GM18498 (cell line): ENCODE measurements at regions not wholly inside any gene's neighbourhood (a gene's known extent, or its start where the extent isn't known, plus 50 kb on each side); places are given as distances from the start of the nearest gene placed in this dataset.

Experiments
- ATAC-seq: cut with Tn5 transposase; IDR thresholded peaks from one replicate; pipeline ENCODE4 v1.9.1; 2021; ENCODE audit warnings: mild to moderate bottlenecking, moderate library complexity; ENCODE audit not compliant: unreplicated experiment

DNA sequence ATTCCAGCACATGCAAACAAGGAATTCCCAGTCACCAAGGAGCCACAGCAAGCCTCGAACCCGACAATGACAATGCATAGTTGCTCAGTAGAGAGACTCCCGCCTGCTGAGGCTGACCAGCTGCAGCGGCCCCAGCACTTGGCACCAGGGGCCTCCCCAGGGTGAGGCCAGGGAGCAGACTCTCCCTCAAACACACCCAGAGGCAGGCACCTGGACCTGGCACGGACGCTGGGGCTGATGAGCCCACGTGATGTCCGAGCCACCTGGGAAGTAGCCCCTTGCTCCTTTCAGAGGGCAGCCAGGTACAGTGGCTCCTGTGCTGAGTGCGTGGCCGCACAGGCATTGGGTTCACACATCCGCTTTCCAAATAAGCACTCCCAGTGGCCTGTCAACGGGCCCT is 315.9 kb upstream of the TGFBR2 start:
- ATAC-seq = no peak

DNA sequence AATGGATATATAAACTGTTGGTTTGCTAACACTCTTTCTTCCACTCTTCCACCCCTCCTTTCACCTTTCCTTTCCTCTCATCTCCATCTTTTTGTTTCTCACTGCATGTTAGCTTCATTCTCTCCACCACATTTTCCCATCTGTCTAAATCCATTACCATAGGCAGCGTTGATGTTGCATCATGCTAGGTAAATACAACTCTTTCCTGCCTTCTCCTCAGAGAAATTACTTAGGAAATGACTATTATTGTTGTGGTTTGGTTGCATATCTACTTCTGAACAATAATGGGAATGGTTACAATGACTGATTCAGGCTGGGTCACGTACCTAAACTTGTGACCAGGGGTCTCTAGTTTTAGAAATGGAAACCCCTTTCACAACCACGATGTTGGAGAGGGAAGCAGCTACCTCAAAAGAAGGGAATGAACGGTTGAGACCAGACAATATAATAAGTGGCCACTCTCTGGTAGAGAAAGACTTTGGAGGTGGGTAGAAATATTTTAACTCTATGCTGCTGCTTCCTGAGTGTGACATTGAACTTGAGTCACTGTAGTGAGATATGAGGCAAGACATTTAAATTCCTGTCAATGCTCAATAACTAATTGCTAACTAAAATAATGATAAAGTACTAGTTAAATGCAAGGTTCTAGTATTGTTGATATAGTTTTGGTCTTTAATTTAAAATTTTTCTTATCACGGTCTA is 314.1 kb upstream of the TGFBR2 start:
- ATAC-seq = no peak

DNA sequence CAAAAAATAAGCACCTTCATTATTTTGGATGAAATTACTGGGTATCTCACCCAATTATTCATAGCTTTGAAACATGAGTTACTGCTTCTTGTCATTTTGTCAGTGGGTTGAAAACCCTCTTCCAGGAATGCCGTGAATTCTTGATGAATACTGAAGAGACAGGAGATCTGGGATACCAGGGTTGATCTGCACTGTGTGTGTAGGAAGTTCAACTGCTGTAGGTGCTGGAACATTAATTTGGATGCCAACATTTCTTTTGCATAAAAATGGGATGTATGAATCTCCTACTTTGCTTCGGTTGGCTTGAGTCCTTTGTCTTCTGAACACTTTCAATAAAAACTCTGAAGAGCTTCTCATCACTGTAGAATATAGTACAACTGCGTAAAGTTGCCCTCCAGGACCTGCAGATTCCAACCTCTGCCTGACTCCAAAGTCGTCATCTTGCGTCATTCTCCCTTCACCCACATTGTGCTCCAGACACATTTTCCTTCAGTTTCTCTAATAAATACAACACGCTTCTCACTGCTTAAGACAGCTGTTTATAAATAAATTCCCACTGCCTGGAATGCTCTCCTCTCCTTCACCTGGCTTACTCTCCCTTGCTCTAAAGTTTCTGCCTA is 312.7 kb upstream of the TGFBR2 start:
- ATAC-seq = no peak

DNA sequence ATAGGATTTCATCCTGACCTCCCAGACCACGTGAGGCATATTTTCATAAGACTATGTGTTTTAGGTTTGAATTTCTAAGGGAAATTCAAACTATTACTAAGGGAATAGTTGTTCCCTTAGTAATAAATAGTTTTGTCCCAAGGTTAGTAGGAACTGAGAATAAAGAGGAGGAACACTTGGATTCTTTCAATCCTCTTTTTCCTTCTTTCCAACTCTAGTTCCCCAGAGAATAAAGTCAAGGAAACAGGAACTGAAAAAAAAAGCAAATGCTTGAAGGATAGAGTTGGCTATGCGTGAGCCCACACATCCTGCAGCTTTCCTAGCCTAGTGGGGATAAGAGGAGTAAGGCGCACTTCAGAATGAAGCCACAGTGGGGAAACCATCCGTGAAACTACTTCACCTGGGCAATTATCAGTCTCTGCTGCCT is 312.1 kb upstream of the TGFBR2 start:
- ATAC-seq = no peak

DNA sequence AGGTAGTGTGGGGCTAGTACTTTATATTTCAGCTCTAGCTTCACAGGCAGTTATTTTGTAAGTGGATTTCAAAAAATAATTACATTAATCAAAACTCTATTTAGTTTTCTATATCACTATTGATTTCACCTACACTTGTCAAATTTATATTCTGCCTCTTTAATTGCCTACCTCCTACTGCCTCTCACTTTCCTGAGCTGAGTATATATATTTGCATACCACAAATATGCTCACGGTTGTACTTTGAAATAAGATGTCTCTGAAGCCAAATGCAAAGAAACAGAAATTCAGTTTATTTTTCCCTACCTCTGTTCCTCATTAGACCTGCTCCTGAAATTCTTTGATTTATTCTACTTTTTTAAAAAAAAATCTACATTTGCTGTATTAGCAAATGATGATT is 309.3 kb upstream of the TGFBR2 start:
- peak; percentile 64 for ATAC-seq

DNA sequence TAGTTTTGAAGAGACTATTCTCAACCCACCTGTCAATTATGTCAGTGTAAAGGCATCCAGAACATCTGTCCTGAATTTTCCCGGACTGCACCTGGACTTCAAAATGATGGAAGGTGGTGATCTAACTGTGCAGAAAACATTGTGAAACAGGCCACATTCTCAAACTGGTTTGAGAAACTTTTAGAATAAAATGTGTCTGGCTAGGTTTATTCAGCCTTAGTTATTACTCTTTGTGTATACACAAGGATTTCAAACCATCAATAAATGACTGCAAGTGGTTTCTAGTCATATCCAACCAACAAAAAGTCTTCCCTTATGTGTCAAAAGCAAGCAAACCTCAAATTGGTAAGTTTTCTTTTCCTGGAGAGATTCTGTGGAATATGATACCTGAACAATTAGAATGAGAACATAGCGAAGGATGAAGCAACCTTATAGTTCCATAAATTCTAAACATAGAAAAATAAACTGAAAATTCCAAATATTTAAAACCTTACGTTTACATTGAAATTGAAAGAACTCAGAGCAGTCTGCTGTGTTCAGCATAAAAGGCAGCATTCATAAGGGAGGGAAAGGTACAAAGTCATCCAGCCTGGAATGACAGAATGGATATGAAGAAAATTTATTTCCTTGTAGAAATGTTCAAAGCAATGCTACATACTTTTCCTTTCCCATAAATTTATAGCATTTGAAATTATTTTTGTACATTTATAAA is 306.6 kb upstream of the TGFBR2 start:
- no peak for ATAC-seq

DNA sequence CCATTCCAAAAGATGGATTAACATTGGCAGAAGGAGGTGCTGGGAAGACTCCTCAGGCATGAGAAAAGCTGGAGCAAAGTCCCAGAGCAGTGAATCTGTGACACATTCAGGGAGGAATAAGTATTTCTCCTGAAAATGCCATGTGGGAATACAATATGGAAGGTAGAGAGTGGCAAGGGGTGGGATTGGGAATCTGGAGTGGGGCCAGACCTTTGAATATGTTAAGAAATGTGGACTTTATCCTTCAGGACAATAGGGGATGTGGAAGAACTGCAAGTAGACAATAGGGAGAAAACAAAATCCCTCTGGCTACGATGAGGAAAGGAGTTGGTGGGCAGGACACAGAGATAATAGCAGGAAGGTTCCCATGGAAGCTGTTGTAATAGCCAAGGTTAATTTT is 305.6 kb upstream of the TGFBR2 start:
- ATAC-seq = no peak

DNA sequence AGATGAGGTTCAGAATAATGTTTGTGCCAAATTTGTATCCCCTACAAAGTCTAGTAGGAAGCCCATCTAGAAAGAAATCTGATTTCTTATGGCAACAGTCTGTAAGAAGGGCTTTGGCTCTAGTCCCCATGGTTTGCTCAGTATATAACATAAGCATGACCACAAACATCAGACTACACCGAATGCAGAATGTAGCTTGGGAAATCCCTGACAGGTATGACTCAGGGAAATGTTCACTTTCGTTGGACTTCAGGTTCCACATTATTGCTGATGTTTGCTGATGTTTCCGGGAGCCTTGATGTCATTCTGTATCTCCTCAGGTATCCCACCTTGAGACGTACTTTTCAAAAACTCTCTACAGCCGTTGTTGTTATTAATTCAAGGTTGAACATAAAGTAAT is 304.4 kb upstream of the TGFBR2 start:
- peak; percentile 58 for ATAC-seq

DNA sequence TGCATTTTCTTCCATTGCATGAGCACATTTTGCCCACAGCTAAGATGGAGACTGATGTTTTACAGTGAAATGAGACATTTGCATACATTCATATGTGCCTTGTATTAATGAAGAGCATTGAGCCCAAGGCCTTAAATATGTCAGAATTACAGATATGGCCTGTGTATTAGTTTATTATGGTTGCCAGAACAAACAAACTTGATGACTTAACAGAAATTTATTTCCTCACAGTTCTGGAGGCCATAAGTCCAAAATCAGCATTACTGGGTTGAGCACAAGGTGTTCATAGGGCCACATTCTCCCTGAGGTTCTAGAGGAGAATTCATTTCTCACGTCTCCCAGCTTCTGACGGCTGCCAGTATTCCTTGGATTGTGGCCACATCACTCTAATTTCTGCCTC is 302.6 kb upstream of the TGFBR2 start:
- no peak for ATAC-seq

DNA sequence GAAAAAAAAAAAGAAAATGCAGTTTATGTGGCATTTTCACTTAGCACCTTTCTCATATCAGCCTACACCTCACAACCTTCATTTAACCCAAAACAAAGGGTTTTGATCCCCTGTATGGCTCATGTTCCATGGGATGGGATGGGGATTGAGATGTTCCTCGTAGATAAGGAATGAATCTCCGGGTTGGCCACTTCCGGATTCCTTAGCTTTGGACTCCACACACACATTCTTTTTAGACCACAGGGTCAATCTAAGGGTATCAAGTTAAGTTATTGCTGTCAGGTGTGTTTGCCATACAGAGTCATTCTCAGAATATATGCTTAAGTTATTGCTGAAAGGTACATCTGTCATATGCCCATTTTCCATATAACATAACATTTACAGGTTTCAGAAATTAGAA is 301.4 kb upstream of the TGFBR2 start:
- no peak for ATAC-seq

DNA sequence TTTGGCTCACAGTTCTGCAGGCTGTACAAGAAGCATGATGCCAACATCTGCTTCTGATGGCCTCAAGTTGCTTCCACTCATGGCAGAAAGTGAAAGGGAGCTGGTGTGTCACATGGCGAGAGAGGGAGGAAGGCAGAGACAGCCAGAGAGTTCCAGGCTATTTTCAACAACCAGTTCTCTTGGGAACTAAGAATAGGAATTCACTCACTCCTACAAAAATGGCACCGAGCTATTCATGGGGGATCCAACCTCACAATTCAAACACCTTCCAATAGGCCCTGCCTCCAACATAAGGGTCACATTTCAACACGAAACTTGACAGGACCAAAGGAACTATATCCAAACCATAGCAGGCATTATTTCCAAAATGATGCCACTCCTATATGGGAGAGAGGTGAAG is 299.5 kb upstream of the TGFBR2 start:
- ATAC-seq = no peak

DNA sequence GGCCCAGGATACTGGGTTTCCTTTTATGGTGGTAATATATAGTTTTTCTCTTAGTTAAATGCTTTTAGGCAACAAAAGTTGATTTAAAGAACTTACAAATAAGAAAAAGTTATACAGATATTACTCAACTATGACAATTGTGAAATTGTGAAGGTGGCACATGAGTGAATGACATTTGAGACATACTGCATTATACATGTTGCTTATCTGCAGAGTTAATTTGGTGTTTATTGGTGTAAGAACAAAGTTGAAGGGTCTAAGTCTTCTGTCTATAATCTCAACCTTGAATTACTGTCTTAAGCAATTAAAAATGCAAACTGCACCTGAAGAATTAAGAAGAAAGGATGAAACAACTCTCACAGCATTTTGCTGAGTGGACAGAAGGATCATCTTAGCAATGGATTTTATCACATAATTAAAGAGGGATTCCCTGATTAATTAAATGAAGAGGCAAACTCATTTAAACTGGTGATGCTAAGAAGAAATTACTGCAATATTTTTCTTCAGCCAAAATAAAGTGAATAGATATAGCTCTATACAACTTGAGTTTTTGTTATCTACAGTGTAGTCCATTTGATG is 298.9 kb upstream of the TGFBR2 start:
- no peak for ATAC-seq

DNA sequence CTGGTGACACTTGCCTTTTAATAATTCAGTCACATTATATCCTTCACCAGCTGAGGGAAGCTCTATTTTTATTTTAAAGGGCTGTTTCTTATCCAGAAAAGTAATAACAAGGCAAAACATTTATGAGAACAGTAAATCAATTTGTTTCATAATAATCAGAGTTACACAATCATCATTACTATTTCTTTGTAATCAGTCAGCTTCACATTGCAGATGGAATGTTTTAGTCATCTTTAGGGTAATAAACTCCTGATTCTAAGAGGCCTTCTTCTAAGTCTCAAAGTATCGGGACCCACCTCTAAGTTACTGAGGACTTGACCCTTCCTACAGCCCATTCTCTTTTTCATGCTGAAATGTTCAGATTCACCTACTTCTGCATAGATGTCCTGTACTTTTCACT is 298.3 kb upstream of the TGFBR2 start:
- ATAC-seq = no peak

DNA sequence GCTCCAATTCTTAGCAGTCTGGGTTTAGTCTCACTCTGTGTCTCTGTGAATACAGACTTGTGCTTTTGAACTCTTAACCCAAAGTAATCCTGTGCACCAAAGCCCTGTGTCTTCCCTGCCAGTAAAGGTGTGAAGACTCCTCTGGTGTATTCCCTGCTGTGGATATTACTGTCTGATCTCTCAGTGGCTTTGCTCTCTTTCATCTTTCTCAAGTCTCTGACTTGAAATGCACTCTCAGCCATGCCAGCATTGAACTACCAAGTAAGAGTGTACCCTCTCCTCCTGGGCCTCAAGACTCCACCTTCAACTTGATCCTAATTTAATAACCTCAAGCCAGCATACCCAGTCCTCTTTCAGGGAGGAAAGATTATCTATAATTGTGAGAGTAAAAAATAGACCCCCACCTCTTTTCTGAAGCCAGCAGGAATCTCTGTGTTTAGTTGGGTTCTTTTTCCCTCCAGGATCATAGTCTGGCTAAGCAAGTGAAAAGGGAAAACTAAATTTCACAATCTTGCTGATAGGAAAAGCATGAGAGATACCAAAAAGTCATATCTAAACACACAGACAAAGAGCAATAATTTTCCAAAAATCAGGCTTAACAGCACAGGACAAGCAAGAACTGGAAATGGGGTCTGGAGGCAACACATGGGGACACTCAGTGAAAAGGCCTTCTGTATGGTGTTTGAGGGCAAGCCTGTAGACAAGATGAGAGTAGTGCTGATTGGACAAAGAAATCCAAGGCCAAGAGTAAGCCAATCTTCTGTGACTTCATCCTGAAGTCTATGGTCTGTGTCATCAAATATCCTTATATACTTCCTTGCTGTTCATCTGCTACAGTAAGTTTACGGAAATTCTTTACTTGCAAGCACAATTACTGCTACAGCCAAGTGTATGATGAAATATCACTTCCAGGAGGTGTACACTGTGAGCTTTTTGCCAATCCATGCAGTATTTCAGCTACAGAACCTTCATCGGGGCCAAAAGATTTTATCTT is 296.1 kb upstream of the TGFBR2 start:
- ATAC-seq = no peak

DNA sequence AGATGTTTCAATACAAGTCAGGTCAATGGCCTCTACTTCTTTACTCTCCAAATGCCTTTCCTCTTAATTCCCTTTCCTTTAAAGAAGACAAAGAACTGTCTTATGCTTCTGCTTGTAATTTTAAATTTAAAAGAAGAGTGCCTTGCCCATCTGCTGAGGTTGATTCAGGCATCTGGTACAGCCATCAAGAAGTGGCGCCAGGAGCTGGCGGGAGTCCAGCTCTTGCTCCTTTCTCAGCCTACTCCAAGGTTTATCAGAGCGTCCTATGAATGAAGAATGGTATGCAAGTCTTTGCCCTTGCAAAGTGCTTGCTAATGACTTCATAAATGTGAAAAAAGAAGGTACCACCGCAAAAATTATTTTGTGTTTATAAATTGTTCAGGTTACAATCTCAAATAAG is 294.6 kb upstream of the TGFBR2 start:
- ATAC-seq = no peak

DNA sequence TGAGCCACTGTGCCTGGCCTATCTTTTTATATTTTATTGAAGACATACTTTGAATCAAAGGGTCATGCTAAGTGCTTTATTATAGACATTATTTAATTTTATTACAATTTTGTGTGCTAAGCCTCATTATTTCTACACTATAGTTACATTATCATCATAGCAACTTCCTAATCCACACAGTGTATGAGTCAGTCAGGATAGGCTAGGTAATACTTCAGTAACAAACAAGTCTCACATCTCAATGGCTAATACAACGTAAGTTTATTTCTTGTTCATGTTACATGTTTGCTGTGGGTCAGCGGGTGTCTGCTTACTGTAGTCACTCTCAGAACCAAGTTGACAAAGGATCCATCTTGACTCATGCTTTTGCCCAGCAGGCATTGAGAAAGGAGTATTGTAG is 292.6 kb upstream of the TGFBR2 start:
- ATAC-seq = no peak

DNA sequence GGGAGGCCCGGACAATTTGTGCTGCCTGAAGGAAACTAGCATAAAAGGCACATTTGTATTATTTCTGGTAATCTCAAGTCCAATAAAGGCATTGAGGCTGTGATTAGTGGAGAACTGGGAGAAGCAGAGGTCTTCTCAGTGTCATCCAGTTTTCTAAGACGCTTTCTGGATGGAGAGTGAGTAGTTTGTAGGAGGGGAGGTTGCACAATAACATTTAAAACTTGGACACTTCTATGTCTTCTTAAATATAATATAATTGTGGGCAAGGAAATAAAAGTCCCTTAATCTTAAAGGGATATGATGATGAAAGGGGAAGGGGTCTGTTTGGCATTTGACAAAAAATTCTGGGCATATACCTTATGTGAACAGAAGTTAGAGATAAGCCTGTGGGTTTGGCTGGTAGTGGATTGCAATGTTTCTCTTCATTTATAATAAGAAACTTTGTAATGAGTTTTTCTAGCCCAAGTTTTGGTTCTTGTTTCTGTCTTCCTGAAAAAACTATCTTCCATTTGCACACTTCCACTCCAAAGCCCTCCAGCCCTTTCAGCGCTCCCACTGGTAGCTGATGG is 291.6 kb upstream of the TGFBR2 start:
- ATAC-seq = no peak

DNA sequence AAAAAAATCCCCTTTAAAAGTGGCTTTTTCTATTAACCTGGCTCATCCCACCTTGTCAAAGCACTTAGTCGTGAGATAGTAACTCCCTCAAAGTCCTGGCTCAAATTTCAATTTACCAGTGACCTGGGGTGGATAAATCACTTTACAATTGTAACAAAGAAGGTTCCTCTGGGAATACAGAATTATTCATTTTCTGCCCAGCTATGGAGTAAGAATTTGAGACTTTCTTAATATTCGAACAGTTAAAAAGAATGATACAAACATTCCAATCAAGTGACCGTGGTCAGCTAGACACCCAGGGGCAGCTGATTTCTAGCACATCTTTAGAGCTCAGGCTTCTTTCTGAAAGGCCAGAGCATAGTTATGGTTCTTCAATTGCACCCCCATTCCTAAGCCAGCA is 291.0 kb upstream of the TGFBR2 start:
- no peak for ATAC-seq

DNA sequence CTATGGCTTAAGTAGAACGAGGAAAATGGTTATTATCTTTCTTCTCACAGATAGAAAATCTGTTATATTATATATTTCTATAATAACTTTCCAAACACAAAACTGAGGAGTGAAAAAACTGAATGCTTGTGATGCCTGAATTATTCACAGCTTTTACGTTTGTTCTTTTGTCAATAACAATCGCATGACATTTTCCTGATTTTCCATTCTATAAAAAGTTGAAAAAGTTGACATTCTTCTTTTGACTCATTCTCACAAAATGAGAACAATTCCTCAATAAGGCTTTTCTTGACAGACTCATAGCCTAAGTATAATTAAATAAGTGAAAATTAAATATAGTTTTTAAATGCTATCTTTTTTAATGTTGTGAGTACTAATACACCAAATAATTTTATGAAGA is 288.8 kb upstream of the TGFBR2 start:
- no peak for ATAC-seq

DNA sequence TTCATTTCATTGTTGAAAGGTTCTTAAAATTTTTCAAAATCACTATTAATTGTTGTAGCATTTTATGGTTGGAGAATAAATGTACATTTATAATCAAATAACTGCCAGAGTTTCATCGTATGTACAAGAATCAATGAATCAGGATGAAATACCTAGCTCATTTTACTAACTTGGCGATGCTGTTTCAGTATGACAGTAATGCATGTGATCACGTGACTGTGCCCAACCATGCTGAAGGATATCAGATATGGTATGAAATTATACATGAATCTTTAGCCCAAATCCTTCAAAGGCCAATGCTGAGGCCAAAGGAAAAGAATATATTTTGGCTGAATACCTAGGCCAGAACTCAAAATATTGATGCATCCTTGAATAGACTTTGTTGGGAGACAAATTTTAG is 288.3 kb upstream of the TGFBR2 start:
- no peak for ATAC-seq
